ENCODE measurements at regions not wholly inside any gene's neighbourhood (a gene's known extent, or its start where the extent isn't known, plus 50 kb on each side); places are given as distances from the start of the nearest gene placed in this dataset.
"Not testable (repeated sequence)": the region's sequence is repeated elsewhere in the genome, so short reads cannot be mapped to it uniquely, and the experiment has no call there.

GRCh38 chr2:4981802-4982409, 710.3 kb upstream of the SOX11 start:
- DNase-seq (ENCODE audit: low read depth, low spot score): no peak

GRCh38 chr2:4988444-4988843, 703.7 kb upstream of the SOX11 start:
- DNase-seq (ENCODE audit: low read depth, low spot score): not testable (repeated sequence)

- peak; percentile 29 for DNase-seq (ENCODE audit: low read depth, low spot score)
These were observed 700.0 kb upstream of the SOX11 start for GRCh38 chr2:4992226-4992625.

- no peak for DNase-seq (ENCODE audit: low read depth, low spot score)
These were observed 696.7 kb upstream of the SOX11 start for GRCh38 chr2:4995466-4995865.

- no peak for DNase-seq (ENCODE audit: low read depth, low spot score)
These were observed 684.6 kb upstream of the SOX11 start for GRCh38 chr2:5007596-5007995.

GRCh38 chr2:5019324-5019723, 672.9 kb upstream of the SOX11 start:
- no peak for DNase-seq (ENCODE audit: low read depth, low spot score)

- DNase-seq (ENCODE audit: low read depth, low spot score): no peak
These were observed 671.9 kb upstream of the SOX11 start for GRCh38 chr2:5020116-5020875.

GRCh38 chr2:5021136-5021535, 671.0 kb upstream of the SOX11 start:
- peak; percentile 7 for DNase-seq (ENCODE audit: low read depth, low spot score)

- DNase-seq (ENCODE audit: low read depth, low spot score): no peak
These were observed 670.1 kb upstream of the SOX11 start for GRCh38 chr2:5022061-5022460.

- DNase-seq (ENCODE audit: low read depth, low spot score): not testable (repeated sequence)
These were observed 669.2 kb upstream of the SOX11 start for GRCh38 chr2:5022708-5023635.

GRCh38 chr2:5026571-5027234, 665.5 kb upstream of the SOX11 start:
- no peak for DNase-seq (ENCODE audit: low read depth, low spot score)

GRCh38 chr2:5035057-5035488, 657.1 kb upstream of the SOX11 start:
- DNase-seq (ENCODE audit: low read depth, low spot score): no peak

- no peak for DNase-seq (ENCODE audit: low read depth, low spot score)
These were observed 655.9 kb upstream of the SOX11 start for GRCh38 chr2:5036256-5036655.

- DNase-seq (ENCODE audit: low read depth, low spot score): no peak
These were observed 652.8 kb upstream of the SOX11 start for GRCh38 chr2:5039241-5039975.

GRCh38 chr2:5040571-5040970, 651.6 kb upstream of the SOX11 start:
- DNase-seq (ENCODE audit: low read depth, low spot score): no peak

GRCh38 chr2:5041501-5041900, 650.7 kb upstream of the SOX11 start:
- no peak for DNase-seq (ENCODE audit: low read depth, low spot score)

GRCh38 chr2:5042666-5043440, 649.3 kb upstream of the SOX11 start:
- DNase-seq (ENCODE audit: low read depth, low spot score): peak; percentile 3

- no peak for DNase-seq (ENCODE audit: low read depth, low spot score)
These were observed 640.9 kb upstream of the SOX11 start for GRCh38 chr2:5051300-5051699.

- no peak for DNase-seq (ENCODE audit: low read depth, low spot score)
These were observed 639.3 kb upstream of the SOX11 start for GRCh38 chr2:5052905-5053304.

- DNase-seq (ENCODE audit: low read depth, low spot score): peak; percentile 4
These were observed 634.3 kb upstream of the SOX11 start for GRCh38 chr2:5057891-5058351.
